CD4-positive, alpha-beta T cell treated with Interleukin-2 at 100 ng/mL for 4 hours (primary cell): ENCODE measurements at regions not wholly inside any gene's neighbourhood (a gene's known extent, or its start where the extent isn't known, plus 50 kb on each side); places are given as distances from the start of the nearest gene placed in this dataset.

Experiments used
- DNase-seq: peaks from one replicate; pipeline ENCODE4 v3.0.0-alpha.2; 2020; ENCODE audit warnings: low spot score

- DNase-seq, result no peak
Measured at GRCh38 chr5:5677738-5678137, 255.3 kb downstream of the ICE1 start.

- DNase-seq, result no peak
Measured at GRCh38 chr5:5676218-5676617, 253.7 kb downstream of the ICE1 start.

DNA sequence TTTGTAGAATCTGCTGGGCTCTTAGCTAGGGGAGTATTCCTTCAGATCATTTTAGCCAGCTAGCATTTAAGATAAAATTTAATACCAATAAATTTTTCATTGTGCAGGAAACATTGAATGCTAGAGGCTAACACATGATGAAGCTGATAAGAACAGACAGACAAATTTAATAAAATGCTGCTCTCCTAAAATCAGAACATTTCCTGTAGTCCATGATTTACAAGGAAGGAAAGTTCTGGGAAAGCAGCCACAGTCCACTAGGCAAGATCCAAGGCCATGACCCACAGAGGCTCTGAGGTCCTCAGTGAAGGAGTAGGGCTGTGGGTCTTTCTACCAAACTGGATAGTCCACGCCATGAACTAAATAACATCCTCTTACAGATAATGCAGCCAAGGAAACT is 253.0 kb downstream of the ICE1 start:
- DNase-seq, result no peak

DNA sequence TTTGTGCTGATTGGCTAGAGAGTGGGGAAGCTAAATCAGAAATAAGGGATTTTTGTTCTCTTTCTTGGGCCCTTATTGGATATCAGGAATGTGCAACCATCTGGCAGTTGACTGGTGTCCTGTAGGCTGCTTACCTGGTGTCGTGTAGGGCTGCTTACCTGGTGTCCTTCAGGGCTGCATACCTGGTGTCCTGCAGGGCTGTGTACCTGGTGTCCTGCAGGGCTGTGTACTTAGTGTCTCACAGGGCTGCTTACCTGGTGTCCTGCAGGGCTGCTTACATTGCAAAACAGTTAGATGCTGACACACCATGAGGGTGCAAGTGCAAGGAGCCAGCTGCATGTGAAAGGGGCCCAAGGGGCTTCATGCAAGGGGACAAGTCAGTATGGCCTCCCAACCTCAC is 249.3 kb downstream of the ICE1 start:
- DNase-seq, result no peak

DNA sequence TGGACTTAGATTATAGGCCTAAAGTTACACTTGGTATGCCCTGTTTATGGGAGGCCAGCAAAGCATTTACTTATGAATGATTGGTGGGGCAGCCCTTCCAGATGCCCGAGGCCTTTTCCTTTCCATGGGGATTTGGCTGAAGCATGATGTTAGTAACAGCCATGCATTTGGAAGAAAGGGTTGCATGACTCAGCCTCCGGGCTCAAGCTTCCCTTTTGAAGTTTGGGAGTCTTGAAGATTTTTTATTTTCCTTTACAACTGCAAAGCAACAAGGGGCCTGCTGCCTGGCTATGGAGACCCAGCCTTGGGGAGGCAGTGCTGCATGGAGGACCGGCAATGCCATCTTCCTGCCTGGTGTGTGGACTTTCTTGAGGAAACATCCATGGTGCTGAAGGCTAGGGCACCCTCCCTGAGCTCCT is 244.7 kb downstream of the ICE1 start:
- no peak for DNase-seq

DNA sequence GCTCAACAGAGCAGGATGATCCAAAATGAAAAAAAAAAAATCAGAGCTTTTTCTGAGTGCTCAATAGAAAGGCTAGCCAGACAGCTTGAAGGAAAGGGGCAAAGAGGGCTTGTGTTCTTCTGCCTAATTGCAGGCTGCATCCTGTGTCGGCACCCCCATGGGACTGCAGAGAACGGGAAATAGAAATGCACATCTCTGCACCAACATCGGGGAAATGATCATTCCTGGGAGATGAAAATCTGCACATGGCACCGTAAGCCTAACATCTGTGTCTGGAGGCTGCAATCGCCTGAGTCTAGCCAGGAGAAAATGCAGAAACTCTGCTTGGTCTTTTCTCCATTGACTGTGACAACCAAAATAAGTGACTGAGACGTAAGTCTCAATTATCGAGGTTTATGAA is 243.9 kb downstream of the ICE1 start:
- DNase-seq, result no peak

- no peak for DNase-seq
Measured at GRCh38 chr5:5666076-5666365, 243.5 kb downstream of the ICE1 start.

DNA sequence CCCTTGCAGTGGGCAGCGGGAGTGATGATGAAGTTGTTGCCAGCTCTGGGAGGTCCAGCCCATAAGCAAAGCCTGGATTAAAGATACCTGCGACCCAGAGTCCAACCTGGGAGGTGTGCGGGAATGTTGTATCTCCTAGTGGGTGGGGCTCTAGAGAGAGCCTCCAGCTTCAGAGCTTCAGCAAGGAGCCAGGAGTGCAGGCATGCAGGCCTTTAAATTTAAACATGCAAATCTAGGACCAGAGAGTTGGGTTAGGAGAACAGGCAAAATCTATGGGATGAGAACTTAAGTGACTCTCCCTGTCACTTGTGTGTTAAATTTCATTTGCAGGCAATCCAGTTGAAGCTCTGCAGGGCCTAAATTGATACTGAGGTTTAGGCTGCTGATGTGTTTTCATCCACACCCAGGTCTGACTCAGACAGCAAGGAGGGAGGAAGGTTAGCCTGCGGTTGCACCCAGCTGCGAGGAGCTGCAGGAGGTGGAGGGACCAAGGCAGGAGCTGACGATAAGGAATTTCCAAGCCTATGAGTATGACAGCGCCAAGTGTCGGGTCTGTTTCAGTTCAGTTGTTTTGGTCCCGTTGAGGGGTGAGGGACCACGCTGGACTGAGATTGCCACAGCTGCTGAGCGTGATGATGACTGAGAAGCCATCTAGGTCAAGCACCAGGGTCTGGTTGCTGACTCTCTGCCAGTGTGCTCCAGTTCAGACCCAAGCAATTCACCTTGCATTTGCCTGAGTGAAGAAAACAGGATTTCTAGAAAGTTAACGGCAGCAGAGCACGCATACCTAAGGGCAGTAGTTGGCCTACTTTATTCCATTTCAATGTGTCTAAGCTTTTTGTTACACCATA is 243.0 kb downstream of the ICE1 start:
- DNase-seq, result no peak

DNA sequence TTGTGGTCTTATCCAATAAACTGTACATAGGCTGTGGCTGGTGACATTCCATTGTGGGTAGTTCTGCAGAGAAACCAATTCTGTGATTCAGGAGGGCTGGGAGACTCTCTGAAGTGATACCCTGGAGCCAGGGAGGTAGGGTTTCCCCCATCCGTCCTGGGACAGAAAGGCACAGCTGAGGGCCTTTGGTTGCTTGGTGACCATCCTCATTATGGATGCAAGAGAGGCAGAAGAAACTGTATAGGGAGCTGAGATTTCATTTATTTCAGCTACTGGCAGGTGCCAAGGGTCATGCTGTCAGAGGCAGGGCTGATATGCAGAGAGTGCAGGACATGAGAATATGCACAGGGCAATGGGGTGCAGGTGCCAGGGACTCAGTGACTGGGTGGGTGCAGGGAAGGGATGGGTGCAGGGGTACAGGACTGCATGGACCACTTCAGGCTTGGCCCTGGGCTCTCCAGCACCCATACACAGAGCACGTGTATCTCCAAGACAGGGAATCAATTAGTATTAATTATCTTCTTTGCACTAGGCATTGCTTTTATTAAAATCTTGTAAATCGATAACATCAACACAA is 236.5 kb downstream of the ICE1 start:
- DNase-seq, result no peak

DNA sequence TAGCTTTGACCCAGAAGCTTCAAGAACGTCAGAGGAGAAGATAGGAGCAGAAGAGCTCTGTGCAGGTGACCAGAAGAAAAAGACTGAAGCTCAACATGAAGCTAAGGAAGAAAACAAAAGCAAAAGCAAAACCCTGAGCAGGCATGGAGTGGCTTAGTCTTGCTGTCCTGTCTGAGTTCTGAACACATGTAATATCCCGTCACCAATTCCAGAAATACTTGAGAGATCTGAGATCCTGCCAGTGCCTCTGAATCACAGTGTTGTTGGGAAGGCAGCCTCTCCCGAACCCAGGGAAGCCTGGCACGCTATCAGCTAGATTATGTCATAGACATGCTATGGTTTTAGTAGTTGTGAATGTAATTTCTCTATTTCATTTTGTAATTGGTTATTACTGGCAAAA is 235.7 kb downstream of the ICE1 start:
- DNase-seq, result no peak

DNA sequence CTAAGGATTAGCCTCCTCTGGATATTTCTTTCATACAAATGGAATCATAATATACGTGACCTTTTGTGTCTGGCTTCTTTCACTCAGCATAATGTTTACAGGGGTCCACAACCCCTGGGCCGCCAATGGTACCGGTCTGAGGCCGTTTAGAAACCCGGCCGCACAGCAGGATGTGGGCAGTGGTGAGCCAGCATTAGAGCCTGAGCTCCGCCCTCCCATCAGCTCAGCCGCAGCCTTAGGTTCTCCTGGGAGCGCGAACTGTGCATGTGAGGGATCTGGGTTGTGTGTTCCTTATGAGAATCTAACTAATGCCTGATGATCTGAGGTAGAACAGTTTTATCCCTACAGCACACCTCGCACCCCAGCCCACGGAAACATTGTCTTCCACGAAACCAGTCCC is 229.7 kb downstream of the ICE1 start:
- no peak for DNase-seq

- DNase-seq, result no peak
Measured at GRCh38 chr5:5650949-5651348, 228.5 kb downstream of the ICE1 start.

DNA sequence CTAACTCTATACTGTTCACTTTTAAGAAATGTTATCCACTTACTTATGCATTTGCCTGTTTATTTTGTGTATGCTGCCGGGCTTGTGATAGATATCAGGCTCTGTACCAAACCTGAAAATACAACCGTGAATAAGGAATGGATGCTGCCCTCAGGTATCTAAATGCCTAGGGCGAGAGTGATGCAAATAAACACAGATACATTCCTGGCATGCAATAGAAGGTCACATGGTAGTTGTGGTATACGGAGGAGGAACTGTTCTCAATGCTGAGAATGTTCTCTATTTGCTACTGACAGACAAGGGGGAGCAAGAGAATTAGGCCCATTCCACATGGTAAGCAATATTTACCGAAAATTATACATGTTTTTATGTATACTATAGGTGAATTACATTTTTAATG is 227.8 kb downstream of the ICE1 start:
- no peak for DNase-seq

DNA sequence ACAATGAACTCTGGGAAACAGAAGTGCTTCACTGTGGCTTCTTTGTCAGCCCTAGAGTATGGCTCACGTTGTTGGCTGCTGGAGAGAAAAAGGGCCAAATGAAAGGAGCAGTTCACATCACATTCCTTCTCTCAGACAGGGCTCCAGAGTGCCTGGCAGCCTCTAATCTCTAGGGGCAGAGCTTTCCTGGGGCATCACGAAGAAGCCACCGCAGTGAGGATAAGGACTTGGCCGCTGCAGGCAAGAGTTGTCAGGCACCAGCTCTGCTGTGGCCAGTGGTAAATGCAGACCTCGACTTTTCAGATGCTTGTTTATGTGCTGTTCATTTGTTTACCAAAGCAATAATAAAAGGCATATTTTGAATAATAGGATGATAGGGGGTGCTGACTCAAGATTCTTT is 227.2 kb downstream of the ICE1 start:
- no peak for DNase-seq

DNA sequence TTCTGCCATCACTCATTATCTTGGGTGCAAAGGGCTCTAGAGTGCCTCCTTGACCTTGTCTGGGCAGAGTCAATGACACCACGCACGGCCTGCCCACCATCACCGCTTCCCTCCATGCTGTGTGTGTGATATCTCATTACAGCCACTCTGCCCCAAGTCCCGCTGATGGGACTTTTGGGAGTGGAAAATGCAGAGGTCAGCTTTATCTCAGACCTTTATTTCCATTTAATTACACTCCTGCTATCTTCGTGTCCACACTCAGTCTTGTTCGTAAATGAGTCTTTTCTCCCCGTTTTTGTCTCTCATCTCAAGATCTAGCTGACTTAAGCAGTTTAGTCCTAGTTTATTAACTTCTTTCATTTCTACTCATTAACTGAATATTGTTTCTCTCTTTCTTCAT is 226.2 kb downstream of the ICE1 start:
- DNase-seq, result no peak

DNA sequence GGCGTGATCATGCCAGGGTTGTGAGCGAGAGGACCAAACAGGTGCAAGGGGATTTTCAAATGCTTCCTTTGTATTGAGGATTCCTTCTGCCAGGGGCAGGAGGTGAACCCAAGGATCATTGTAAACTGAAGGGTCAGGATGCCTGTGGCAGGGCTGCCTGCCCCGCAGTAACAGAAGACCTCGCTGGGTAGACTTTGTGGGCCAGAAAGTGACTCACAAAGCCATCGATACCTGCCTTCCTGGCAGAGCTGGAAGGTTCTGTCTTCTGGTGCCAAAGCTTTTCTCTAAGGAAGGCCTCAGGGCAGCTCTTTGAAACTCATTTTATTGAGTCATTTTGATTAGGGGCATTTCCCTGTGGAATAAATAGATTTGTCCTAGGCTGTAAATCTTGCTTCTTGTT is 223.4 kb downstream of the ICE1 start:
- no peak for DNase-seq

GRCh38 chr5:5645198-5645597 is 222.7 kb downstream of the ICE1 start:
- no peak for DNase-seq

DNA sequence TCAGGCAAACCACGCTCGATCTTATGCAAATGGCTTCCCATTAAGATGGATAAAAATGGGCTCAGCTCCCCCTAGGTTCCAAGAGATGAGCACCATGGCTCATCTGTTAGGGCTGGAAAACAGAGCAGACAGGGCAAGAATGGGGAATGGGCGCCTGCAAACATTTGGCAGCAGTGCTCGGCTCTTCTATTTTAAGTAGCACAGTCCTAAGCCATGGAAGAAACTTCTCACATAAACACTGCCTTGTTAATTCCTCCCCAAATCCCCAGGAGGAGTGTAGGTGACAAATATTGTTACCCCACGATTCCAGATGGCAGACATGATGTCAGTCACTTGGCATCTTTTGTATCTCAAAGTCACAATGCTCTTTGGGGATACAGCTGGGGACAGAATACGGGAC is 221.8 kb downstream of the ICE1 start:
- DNase-seq, result no peak

DNA sequence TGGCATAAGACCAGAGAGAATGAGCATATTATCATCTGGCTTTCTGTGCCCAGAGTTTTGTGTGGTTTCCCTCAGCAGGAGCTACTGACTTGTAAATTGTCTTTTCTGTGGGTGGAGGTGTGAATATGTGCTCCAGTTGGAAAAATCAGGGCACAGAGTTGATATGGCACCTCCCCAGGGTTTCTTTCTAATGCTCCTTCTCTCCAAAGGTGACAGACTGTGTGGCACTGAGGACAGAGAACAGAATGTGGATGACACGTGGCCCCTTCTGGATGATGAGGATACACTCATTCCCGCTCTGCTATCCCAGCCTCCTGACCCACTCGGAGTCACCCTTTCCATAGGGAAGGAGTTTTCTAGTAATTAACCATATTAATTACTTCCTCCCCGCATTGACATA is 221.0 kb downstream of the ICE1 start:
- DNase-seq, result no peak

- DNase-seq, result no peak
Measured at GRCh38 chr5:5638211-5638610, 215.7 kb downstream of the ICE1 start.

DNA sequence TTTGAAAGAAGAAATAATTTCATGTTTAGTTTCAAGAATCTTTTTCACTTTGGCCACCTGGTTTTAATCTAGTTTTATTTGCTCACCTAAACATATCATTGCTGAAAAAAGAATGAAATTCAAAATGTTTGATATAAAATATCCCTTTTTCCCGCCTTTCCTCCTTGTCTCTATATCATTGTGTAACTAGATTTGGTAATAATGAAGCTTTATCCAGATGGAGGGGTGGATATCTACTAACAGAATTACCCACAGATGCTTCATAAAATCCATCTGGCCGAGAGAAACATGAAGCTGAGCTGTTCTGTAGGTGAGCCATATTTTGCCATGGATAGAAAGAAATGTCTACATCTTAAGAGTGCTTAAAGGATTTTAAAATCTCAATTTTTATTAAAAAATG is 214.7 kb downstream of the ICE1 start:
- no peak for DNase-seq

- no peak for DNase-seq
Measured at GRCh38 chr5:5634817-5635216, 212.3 kb downstream of the ICE1 start.

DNA sequence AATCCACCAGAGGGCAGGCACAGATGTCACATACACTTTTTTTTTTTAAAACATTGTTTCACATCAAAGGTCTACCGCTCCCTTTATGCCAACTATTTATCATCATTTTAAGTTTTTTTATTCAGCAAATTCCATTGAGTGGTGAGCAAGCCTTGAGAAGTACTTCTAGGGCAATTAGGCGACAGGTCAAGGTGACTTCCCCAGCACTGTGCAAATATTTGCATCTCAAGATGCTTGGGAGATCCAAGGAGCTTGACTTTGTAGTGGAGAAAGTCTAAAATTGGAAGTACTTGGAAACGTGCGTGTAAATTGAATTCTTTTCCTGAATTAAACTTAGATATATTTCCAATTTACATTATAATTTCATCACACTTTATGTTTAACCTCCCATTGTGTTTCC is 211.1 kb downstream of the ICE1 start:
- no peak for DNase-seq

GRCh38 chr5:5632678-5633077 is 210.2 kb downstream of the ICE1 start:
- DNase-seq, result no peak
